ENCODE measurements at regions not wholly inside any gene's neighbourhood (a gene's known extent, or its start where the extent isn't known, plus 50 kb on each side); places are given as distances from the start of the nearest gene placed in this dataset.
"Not testable (repeated sequence)": the region's sequence is repeated elsewhere in the genome, so short reads cannot be mapped to it uniquely, and the experiment has no call there.

DNA sequence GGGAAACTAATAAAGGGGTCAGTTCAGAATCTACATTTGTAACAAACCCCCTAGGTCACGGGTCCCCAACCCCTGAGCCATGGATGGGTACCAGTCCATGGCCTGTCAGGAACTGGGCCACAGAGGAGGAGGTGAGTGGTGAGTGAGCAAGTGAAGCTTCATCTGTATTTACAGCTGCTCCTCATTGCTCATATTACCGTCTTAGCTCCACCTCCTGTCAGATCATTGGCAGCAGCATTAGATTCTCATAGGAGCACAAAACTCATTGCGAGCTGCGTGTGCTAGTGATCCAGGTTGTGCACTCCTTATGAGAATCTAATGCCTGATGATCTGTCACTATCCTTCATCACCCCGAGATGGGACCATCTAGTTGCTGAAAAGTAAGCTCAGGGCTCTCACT is 88.4 kb upstream of the MPP7 start:
- no peak for DNase-seq (ENCODE audit: low spot score)

DNA sequence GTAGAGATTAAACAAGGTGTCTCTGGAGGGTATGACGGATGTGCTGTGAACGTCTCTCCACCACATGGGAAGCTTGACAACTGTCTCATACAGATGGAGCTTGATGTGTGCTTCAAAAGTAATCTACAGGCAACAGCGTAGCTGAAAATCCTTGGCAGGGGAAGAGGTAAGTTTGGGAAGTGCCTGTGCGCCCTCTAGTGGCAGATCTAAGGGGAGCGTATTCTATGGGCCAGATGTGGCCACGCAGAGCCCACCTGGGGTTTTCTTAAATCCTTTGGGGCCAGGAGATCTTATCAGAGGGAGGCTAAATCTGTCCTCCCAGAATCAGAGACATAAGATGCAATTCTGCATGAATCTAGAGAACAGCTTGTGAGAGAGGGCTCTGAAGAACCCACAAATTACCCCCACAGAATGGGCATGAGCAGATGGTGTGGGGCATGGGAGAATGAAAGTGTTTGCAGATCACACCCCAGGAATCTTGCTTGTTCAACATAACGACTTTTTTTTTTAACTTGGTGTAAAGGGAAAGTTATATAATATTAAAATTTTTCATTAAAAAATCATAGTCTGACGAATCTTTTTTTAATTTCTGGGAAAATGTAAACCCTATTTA is 91.2 kb upstream of the MPP7 start:
- peak; percentile 15 for DNase-seq (ENCODE audit: low spot score)

DNA sequence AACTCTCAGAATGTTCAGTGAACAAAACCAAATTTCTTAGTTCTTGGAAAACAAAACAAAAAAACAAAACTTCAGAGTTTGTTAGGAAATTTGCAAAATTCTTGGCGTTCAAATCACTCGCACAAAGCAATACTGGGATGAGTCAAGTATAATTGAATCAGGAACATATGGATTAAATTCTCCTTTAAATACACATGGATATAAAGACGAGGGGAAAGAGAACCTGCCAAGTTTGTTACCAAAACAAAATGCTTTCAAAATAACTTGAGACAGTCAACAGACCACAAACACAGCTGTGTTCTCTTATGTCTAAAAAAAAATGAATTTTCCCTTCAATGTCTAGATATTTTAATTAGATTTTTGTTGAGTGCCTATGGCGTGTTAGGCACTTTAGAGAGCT is 93.5 kb upstream of the MPP7 start:
- DNase-seq (ENCODE audit: low spot score) = no peak

DNA sequence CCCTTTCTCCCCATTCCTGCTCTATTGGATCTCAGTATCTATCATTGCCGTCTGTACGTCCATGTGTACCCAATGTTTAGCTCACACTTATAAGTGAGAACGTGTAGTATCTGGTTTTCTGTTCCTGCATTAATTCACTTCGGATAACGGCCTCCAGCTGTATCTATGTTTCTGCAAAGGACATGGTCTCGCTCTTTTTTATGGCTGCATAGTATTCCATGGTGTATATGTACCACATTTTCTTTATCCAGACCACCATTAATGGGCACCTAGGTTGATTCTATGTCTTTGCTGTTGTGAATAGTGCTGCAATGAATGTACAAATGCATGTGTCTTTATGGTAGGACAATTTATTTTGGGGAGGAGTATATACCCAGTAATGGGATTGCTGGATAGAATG is 94.4 kb upstream of the MPP7 start:
- DNase-seq (ENCODE audit: low spot score) = no peak

DNA sequence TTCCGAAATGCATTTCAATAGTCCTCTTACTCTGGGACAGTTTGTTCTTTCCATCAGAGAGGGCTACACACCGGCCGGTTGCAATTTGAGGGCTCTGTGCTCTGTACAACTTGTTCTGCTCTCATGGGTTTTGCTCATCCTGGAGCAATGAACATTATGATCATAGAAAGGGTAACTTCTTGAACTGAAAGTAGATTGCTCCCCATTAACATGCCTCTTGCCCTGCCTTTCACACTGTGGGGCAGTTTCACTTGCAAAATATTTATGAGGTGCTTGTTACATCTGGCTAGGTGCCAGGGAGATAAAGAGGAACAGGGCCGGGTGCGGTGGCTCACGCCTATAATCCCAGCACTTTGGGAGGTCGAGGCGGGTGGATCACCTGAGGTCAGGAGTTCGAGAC is 97.3 kb upstream of the MPP7 start:
- no peak for DNase-seq (ENCODE audit: low spot score)

DNA sequence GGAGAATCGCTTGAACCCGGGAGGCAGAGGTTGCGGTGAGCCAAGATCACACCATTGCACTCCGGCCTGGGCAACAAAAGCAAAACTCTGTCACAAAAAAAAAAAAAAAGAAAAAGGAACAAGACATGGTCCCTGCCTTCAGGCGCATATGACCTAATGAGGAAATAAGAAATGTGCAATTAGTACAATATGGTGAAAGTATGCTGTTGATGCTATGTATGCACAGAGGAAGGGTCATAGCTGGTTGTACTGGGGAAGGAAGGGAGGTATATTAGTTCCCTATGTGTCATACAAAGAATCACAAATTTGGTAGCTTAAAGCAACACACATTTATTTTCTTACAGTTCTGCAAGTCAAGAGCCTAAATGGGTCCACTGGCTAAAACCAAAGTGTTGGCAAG is 97.8 kb upstream of the MPP7 start:
- DNase-seq (ENCODE audit: low spot score) = no peak

DNA sequence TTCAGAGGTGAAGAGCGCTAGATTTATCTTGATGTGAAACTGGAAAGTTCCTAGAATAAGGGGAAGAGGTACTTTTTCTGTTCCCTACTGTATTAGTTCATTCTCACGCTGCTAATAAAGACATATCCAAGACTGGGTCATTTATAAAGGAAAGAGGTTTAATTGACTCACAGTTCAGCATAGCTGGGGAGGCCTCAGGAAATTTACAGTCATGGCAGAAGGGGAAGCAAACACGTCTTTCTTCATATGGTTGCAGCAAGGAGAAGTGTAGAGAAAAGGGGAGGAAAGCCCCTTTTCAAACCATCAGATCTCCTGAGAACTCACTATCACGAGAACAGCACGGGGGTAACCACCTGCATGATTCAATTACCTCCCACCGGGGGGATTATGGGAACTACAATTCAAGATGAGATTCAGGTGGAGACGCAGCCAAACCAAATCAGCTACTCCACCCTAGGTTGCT is 99.8 kb upstream of the MPP7 start:
- not testable (repeated sequence) for DNase-seq (ENCODE audit: low spot score)

DNA sequence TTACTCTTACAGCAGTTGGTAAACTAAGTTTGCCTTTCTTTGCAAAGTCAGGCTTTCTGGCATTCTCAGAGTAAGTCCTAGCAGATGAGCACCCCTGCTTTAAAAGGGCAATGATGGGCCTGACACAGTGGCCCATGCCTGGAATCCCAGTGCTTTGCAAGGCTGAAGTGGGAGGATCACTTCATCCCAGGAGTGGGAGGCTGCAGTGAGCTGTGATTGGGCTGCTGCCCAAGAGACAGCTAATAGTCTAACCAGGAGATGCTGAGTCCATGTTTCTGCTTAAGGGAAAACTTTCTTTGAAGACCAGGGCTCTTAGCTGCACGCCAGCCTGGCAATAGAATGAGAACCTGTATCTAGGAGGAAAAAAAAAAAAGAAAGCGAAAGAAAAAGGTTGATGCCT is 100.2 kb upstream of the MPP7 start:
- no peak for DNase-seq (ENCODE audit: low spot score)

DNA sequence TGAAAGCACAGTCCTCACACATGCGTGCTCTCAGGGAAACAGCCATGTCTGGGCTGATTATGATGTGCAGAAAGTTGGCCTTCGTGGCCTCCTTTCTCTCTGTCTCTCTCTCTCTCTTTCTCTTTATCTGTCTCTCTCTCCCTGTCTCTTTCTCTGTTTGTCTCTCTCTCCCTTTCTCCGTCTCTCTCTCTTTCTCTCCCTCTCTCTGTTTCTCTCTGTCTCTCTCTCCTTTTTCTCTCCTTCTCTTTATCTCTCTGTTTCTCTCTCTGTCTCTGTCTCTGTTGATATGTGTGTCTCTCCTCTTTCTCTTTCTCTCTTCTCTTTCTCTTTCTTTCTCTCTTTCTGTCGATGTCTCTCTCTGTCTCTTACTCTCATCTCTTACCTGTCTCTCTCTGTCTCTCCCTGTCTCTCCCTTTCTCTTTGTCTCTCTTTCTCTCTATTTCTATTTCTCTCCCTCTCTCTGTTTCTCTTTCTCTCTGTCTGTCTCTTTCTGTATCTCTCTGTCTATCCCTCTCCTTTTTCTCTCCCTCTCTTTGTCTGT is 105.4 kb upstream of the MPP7 start:
- DNase-seq (ENCODE audit: low spot score) = no peak

DNA sequence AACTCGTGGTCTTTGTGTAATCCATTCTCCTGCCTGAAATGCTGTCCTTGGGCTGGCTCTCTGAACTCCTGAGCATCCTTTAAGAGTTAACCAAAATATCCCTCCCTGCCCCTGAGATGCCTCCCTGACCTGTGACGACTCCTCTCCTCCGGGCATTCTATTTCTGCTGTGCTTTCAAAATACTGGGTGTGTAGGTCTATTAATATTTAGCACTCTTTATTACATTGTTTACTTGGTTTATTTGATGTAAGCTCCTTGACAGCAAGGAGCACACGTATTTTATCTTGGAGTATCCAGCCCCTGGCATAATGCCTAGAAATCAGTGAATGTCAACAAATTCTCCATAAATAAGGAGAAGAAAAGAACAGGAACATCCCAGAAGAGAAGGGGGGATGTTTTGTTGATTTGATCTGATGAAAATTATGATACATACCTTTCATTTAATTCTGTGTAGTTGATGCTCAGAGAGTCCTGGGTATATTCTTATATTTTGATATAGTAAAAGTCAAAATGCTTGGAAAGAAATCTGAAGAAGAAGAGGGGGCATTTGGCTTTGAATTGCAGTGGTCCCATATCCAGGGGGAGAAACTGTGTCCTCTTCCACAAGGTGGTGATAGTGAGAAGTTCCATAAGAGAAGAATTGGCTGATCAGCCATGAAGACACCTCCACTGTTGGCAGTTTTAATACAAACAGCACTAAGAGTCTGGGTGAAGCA is 107.7 kb upstream of the MPP7 start:
- DNase-seq (ENCODE audit: low spot score) = no peak

DNA sequence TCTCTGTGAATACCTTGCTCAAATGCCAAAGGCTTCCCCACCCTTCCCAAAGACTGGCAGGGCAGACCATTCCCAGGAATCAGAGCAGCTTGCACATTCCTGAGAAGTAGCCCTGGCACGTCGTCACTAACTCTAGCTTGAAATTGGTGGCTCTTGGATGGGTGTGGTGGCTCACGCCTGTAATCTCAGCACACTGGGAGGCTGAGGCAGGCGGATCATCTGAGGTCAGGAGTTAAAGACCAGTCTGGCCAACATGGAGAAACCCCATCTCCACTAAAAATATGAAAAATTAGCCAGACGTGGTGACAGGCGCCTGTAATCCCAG is 108.2 kb upstream of the MPP7 start:
- DNase-seq (ENCODE audit: low spot score) = no peak

DNA sequence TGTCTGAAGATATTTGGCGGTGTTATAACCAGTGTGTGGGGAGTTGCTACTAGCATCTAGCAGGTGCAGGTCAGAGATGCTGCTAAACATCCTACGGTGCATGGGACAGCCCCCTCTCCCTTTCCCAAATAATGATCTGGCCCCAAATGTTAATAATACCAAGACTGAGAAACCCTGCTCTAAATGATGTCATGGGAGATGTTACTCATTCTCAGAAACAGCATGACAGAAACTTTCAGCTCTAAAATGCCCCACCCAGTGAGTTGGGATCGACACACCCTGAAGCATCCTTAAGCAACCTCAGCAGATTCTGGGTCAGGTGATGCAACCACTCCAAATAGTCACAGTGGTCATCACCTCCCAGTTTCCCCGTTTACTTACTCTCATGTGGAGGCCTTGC is 108.8 kb upstream of the MPP7 start:
- no peak for DNase-seq (ENCODE audit: low spot score)

DNA sequence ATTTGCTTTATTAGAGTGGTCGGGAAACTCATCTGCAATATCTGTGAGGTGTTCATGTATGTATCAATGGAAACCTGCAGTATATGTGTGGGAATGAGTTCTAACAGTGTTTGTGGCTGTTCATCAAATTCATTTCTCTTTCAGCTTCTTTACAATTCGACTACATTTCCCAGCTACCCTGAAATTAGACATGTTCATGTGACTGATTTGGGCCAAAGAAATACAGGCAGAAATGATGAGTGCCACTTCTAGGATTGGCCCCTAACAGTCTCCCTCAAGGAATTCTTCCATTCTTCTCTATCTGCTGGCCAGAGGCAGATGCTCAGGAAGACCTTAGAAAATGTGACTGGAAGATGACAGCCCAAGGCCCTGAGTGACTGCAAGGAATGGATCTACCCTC is 114.8 kb upstream of the WAC start:
- DNase-seq (ENCODE audit: low spot score) = no peak

DNA sequence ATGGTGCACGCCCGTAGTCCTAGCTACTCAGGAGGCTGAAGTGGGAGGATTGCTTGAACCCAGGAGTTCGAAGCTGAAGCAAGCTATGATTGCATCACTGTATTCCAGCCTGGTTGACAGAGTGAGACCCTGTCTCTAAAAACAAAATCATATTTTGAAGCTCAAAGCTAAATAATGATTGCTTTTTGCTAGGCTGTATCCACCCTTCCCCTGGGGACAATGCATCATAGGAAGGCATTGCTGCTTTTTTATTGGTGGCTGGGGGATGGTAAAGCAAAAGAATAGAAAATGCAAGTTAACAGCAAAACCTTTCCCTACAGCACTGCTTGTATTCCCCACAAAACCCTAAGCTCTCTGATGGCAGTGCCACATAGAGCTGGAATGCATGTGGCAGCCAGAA is 107.5 kb upstream of the WAC start:
- no peak for DNase-seq (ENCODE audit: low spot score)

DNA sequence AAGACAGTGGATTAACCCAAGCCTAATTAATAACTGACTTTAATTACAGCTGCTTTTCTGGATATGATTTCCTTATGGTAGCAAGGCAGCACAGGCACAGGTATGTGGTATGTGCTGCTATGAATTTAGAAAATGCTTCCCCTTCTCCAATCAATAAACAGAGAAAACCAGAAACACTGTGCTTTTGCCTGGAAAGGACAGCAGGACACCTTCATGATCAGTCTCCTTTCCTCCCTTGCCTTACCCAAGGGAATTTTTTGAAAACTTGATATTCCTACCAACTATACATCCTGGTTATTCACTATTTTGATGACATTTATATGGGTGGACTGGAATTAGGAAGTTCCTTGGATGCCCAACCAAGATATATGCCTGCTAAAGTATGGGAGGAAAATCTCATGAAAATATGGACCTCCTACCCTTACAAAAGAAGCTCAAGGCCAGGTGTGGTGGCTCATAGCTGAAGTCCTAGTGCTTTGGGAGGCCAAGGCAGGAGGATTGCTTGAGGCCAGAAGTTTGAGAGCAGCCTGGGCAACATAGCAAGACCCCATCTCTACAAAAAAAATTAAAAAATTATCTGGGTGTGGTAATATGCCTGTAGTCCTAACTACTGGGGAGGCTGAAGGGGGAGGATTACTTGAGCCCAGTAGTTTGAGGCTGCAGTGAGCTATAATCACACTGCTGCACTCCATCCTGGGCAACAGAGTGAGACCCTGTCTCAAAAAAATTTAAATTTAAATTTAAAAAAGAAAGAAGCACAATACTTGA is 106.3 kb upstream of the WAC start:
- no peak for DNase-seq (ENCODE audit: low spot score)

DNA sequence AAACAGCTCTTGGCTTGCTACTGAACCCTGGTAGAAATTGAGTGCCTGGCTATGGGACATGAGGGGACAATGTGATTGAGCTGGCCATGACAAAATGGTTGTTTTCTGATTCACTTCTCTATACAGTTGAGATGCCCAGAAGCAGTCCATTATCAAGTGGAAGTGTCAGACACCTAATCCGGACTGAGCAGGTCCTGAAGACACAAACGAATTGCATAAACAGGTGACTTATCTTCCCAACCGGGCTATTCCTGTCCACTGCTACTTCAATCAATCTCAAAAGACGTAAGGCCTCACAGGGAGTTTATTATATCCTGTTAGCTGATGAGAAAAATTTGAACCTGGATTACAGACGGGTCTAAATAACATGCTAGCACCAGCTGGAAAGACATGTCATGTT is 105.5 kb upstream of the WAC start:
- DNase-seq (ENCODE audit: low spot score) = no peak

DNA sequence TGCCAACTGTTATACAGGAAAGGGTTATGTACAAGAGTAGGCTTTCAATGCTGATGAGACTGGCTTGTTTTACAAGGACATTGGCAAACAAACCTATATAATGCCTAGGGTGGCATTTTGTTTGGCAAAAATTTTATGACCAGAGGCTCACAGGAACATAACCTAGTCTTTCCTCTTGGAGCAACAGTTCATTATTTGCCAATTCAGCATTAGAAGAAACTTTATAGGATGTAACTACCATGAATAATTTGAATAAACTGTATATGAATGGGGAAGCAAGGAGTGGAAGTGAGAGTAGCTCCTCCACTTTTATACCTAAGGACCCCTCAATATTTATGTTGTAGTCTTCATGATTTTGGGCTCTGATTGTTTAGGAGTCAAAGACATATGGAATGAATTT is 103.9 kb upstream of the WAC start:
- DNase-seq (ENCODE audit: low spot score) = no peak

DNA sequence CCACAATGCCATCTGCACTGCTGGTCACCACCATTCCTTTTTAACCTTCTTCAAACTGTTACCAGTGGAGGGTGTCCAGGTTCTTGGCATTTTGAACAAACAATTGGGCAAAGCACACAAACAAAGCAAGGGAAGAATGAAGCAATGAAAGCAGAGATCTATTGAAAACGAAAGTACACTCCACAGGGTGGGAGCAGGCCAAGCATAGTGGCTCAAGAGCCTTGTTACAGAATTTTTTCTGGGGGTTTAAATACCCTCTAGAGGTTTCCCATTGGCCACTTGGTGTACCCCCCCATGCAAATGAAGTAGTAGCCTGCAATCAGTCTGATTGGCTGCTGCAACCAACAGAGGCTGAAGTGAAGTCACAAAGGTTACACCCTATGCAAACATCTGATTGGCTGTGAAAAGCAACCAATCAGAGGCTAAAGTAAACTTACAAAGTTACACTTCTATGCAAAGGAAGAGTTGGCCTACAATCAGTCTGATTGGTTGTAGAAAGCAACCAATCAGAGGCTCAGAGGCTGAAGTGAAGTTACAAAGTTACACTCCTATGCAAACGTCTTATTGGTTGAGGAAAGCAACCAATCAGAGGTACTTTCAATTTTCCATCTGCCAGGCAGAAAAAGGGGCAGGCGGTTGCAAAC is 103.2 kb upstream of the WAC start:
- DNase-seq (ENCODE audit: low spot score) = no peak

DNA sequence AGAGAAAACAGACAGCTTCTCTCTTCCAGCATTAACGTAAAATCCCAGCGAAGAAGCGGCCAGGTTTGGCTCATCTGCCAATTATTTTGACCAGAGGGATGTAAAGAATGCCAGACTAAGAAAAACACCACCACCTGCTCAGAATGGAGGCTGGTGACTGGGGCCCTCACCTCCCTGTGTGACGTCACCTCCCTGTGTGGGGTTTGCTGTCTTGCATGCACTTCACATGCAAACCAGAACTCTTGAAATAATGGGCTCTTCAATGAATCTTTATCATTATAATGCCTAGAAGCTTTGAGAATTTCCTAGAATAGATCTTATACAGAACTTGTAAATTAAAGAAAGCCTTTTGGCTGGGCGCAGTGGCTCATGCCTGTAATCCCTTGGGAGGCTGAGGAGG is 101.8 kb upstream of the WAC start:
- DNase-seq (ENCODE audit: low spot score) = no peak

DNA sequence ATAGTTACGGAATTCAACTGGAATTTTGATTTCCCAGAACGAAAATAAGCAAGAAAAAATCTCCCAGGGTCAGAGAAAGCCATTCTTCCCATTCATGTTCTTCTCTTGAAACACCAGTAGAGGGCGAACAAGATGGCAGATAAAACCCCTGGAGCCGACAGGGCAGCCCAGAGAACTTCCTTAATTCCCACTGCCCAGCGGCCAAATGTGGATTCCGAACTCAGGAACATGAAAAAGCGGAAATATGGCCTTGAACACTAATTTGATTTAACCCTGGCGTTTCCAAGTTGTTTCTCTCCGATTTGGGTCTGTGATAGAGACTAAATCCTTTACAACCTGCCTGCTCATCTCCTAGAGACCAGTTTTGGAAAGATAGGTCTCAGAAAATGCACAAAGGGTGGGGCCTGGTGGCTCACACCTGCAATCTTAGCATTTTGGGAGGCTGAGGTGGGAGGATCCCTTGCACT is 100.7 kb upstream of the WAC start:
- DNase-seq (ENCODE audit: low spot score) = peak; percentile 42

DNA sequence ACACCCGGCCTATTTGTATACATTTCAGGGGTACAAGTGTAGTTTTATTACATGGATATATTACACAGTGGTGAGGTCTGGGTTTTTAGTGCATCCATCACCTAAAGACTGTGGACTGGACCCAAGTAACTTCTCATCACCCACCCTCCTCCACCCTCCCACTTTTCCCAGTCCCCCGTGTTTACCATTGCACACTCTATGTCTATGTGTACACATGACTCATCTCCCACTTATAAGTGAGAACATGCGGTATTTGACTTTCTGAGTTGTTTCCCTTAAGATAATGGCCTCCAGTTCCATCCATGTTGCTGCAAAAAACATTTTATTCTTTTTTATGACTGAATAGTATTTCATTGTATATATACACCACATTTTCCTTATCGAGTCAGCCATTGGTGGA is 98.9 kb upstream of the WAC start:
- no peak for DNase-seq (ENCODE audit: low spot score)

DNA sequence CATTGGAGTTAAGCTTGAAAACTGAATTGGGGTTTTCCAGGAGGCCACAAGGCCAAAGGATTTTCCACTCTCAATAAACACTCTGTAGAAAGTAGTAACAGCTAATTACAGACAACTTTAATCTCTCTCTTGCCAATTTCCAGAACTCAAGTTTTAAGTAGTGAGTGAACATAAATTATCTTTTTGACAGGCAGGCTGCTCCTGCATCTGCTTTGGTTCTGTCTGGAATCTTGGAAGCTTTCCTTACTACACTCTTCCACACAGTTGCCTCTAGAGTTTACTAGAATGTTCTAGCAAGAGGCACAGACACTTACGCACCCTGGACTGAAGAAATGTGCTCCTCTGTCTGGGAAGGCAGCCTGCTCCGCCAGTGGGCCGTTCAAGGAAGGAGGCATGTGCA is 90.5 kb upstream of the WAC start:
- no peak for DNase-seq (ENCODE audit: low spot score)

DNA sequence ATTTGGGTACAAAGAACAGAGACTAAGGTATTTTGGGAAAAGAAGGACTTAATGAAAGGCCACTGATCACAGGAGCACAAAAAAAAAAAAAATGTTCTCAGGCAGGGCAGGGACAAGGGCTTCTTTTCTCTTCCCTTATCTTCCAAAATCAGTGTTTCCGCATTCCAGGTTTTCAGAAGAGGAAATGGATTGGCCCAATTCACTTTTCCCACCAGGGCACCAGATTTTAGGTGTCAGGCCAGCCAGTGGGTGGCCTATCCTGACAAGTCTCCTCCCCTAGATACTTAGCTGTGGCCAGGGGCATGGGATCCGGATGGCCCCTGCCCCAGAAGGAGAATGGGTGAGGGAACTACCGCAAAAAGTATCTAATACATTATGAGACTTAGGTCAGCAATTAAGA is 88.9 kb upstream of the WAC start:
- no peak for DNase-seq (ENCODE audit: low spot score)
